IPS-15b (cell line): ENCODE measurements at regions not wholly inside any gene's neighbourhood (a gene's known extent, or its start where the extent isn't known, plus 50 kb on each side); places are given as distances from the start of the nearest gene placed in this dataset.
"Not testable (repeated sequence)": the region's sequence is repeated elsewhere in the genome, so short reads cannot be mapped to it uniquely, and the experiment has no call there.

Experiments used
- H3K27me3 ChIP-seq: one replicate; pipeline ENCODE4 v1.6.1; 2013; ENCODE audit warnings: low read length; ENCODE audit not compliant: control insufficient read depth, insufficient read depth
- H3K36me3 ChIP-seq: one replicate; pipeline ENCODE4 v1.6.1; 2013; ENCODE audit warnings: low read length; ENCODE audit not compliant: control insufficient read depth, insufficient read depth
- H3K4me1 ChIP-seq: one replicate; pipeline ENCODE4 v1.6.1; 2013; ENCODE audit warnings: mild to moderate bottlenecking, low read length; ENCODE audit not compliant: control insufficient read depth, insufficient read depth
- H3K4me3 ChIP-seq: one replicate; pipeline ENCODE4 v1.5.1; 2013; ENCODE audit warnings: low read depth, low read length
- H3K9ac ChIP-seq: one replicate; pipeline ENCODE4 v1.6.1; 2013; ENCODE audit warnings: low read depth, mild to moderate bottlenecking, low read length
- H3K9me3 ChIP-seq: one replicate; pipeline ENCODE4 v1.6.1; 2013; ENCODE audit warnings: mild to moderate bottlenecking, low read length; ENCODE audit not compliant: control insufficient read depth, insufficient read depth

DNA sequence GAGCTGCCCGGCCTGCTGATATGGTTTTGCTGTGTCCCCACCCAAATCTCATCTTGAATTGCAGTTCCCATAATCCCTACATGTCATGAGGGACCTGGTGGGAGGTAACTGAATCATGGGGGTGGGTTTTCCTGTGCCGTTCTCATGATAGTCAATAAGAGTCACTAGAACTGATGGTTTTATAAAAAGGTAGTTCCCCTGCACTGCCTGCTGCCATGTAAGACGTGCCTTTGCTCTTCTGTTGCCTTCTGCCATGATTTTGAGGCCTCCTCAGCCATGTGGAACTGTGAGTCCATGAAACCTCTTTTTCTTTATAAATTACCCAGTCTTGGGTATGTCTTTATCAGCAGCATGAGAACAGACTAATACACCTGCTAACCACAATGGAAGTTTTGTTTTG is 228.3 kb upstream of the LHX5 start:
- H3K27me3 ChIP-seq, H3K9me3 ChIP-seq, H3K4me1 ChIP-seq, H3K9ac ChIP-seq, H3K4me3 ChIP-seq, H3K36me3 ChIP-seq: not testable (repeated sequence)

DNA sequence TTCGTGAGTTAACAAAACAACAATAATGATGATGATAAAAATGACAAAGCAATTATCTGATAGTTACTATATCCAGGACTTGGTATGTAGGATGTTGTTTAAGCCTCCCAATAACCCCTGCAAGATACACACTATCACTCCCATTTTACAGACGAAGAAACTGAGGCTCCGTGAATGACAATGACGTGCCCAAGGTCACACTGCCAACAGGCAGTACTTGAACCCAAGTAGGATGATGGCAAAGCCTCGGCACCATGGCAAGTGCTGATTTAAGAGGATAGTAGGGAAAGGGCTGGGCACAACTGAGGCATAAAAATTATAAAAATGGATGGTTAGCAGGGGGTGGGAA is 226.8 kb upstream of the LHX5 start:
- H3K4me1 ChIP-seq, result peaks cover 7% of the 10 kb centered on the region
- H3K4me3 ChIP-seq, result no peak overlapping the region
- H3K27me3 ChIP-seq, result peaks cover 3% of the 10 kb centered on the region
- no peak overlapping the region for H3K9ac ChIP-seq
- H3K9me3 ChIP-seq, result no peaks in the 10 kb centered on the region
- no peaks in the 10 kb centered on the region for H3K36me3 ChIP-seq

DNA sequence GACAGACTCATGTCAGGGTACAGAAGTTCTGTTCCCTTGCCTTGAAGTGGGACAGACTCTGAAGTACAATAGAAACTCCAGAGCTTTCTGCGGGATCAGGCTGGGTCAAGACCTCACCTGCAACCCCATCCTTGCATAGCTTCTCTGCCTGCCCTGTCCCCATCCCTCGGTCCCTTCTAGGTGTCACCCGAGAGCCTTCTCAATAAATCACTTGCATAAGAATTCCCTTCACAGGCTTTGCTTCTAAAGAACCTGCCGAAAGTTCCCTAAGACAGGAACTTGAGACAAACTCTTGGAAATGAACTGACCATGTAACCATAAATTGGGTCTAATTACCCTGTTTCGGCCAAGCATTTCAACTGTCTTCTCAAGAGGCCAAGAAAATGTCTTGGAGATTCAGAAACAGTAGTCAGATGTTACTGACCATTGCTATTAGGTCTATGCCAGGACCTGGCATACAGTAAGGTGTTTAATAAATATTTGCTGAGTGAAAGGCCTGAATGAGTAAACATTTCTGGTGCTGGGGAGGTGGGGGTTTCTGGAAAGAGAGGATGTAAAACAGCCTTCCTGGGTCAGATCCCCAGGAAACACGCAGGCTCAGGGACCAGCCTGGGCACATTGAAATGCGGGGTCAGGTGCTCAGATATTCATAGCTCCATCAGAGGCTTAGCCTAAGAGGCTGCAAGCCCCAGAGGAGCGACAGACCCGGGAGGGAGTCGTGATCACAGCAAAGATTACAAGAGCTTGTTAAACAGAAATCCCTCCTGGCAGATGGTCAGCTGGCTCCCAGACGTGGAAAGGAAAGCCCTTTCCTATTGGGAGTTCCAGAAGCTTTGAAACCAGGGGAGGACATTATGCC is 226.2 kb upstream of the LHX5 start:
- H3K4me3 ChIP-seq, result no peak overlapping the region
- H3K27me3 ChIP-seq, result no peaks in the 10 kb centered on the region
- H3K36me3 ChIP-seq, result no peaks in the 10 kb centered on the region
- H3K4me1 ChIP-seq, result peaks cover 7% of the 10 kb centered on the region
- no peaks in the 10 kb centered on the region for H3K9me3 ChIP-seq
- H3K9ac ChIP-seq, result no peak overlapping the region

DNA sequence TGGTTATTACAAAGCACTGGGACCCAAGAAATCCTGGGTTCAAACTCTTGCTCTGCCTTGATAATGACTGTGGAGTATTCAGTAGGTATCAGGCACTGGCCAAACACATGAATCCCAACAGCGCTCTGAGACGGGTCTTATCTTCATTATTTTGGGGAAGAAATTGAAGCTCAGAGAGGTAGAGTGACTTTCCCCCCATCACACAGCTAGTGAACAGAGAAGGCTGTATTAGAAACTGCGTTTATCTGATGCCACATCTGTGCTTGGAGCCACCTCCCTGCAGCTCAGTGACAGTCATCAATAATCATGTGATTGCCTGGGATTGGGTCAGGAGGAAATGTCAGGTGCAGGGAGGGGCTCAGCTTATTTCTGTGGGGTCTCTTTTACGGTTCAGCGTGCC is 225.4 kb upstream of the LHX5 start:
- Histone ChIP-seq H3K36me3 (no peaks in the 10 kb centered on the region), H3K9me3 (no peaks in the 10 kb centered on the region)

DNA sequence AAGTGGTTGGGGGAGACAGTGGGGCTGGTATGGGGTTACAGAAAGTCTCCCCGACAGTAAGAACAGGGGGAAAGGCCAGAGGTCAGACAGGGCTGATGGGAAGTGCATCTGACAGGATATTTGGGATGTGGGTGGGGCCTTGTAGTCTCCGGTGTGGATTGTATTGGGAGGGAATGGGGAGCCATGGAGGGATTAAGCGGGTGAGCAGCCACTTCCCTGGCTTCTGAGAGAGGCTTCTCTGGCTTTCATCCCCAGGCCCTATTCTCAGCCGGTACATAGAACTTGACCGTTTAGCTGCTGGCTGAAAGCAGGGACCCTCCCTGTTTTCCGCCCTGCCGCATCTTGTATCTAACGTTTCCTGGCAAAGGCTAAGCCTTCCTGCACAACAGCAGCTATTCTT is 222.0 kb upstream of the LHX5 start:
- no peaks in the 10 kb centered on the region for H3K9me3 ChIP-seq
- peaks cover 7% of the 10 kb centered on the region for H3K4me1 ChIP-seq
- H3K27me3 ChIP-seq, result no peaks in the 10 kb centered on the region
- no peak overlapping the region for H3K9ac ChIP-seq
- no peaks in the 10 kb centered on the region for H3K36me3 ChIP-seq
- no peak overlapping the region for H3K4me3 ChIP-seq

More for the DNA sequence above, 225.4 kb upstream of the LHX5 start:
- Histone ChIP-seq H3K27me3 (no peaks in the 10 kb centered on the region), H3K4me1 (peaks cover 7% of the 10 kb centered on the region), H3K9ac (no peak overlapping the region), H3K4me3 (no peak overlapping the region)

DNA sequence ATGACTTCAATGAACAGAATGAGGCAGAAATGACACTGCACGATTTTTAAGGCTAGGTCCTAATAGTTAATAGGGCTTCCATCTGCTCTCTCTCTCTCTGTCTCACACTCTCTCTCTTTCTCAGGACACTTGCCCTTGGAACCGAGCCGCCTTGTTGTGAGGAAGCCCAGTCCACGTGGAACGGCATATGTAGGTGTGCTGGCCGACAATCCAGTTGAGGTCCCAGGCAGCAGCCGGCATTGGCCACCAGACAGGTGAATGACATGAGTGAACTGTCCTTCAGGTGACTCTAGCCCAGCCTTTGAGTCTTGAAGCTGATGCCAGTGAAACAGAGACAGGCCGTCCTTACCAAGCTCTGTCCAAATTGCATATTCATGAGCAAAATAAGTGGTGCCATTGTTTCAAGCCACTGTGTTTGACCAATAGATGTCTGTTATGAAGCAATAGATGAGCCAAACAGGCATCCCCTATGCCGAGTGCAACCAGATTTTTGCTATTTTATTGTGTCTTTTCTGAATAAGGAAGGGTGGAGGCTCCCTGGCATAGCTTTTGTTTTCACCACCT is 217.5 kb upstream of the LHX5 start:
- H3K9ac ChIP-seq, result no peak overlapping the region
- no peaks in the 10 kb centered on the region for H3K36me3 ChIP-seq
- no peak overlapping the region for H3K4me3 ChIP-seq
- H3K4me1 ChIP-seq, result no peaks in the 10 kb centered on the region
- no peaks in the 10 kb centered on the region for H3K27me3 ChIP-seq
- H3K9me3 ChIP-seq, result no peaks in the 10 kb centered on the region

DNA sequence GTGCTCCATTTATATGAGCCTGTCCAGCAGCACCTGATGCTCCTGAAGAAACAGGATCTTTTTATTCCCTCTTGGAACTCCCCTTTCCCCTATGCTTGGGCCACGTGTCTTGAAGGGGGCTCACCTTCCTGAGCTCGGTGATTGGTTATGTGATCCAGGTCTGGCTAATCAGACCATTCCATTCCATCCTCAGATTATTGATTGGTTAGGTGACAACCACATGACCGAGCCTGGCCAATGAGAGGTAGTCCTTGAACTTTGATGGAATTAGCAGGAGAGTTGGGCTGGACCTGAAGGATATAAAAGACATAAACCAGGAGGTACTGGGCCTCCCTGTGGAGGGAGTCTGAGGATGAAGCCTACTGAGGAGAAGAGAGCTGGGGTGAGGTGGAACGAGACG is 216.6 kb upstream of the LHX5 start:
- Histone ChIP-seq H3K36me3 (no peaks in the 10 kb centered on the region), H3K9me3 (no peaks in the 10 kb centered on the region), H3K4me1 (no peaks in the 10 kb centered on the region), H3K9ac (no peak overlapping the region), H3K27me3 (no peaks in the 10 kb centered on the region), H3K4me3 (no peak overlapping the region)

DNA sequence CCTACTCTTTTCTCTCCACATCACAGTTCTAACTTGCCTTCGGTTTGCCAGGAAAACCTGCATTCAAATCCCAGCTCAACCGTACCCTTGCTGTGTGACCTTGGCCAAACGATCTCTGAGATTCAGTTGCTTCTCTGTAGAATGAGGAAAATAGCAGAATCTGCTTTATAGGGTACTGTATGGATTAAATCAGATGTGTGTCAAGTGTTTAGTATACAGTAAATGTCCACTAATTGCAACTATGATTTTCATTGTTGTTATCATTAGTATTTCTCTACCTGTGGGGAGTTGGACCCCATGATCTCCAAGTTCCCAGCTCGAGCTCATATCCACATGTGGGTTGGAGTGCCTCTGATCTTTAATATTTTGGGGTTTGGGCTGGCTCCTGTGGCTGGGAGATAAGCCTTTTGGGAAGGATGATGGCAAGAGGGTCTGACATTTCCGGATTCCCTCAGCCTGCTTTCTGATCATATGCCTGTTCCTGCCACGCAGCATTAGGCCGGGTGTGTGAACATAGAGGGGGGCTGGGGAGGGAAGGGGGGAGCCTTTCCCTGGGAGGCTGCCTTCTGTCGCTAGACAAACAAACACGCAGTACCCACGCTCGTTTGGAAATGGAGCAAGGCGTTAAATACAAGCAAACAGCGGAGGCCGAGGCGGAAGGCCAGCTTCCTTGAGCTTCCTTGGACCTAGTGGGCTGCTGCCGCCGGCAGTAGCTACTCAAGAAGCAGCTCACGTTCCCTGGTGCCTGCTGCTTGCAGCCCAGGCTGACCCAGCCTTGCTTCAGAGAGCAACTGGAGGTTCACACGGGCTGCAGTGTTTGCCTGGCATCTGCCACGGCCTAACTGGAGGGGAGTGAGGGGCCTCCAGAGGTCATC is 213.5 kb upstream of the LHX5 start:
- no peak overlapping the region for H3K4me3 ChIP-seq
- no peaks in the 10 kb centered on the region for H3K36me3 ChIP-seq
- H3K9me3 ChIP-seq, result no peaks in the 10 kb centered on the region
- no peaks in the 10 kb centered on the region for H3K4me1 ChIP-seq
- no peak overlapping the region for H3K9ac ChIP-seq
- no peaks in the 10 kb centered on the region for H3K27me3 ChIP-seq

DNA sequence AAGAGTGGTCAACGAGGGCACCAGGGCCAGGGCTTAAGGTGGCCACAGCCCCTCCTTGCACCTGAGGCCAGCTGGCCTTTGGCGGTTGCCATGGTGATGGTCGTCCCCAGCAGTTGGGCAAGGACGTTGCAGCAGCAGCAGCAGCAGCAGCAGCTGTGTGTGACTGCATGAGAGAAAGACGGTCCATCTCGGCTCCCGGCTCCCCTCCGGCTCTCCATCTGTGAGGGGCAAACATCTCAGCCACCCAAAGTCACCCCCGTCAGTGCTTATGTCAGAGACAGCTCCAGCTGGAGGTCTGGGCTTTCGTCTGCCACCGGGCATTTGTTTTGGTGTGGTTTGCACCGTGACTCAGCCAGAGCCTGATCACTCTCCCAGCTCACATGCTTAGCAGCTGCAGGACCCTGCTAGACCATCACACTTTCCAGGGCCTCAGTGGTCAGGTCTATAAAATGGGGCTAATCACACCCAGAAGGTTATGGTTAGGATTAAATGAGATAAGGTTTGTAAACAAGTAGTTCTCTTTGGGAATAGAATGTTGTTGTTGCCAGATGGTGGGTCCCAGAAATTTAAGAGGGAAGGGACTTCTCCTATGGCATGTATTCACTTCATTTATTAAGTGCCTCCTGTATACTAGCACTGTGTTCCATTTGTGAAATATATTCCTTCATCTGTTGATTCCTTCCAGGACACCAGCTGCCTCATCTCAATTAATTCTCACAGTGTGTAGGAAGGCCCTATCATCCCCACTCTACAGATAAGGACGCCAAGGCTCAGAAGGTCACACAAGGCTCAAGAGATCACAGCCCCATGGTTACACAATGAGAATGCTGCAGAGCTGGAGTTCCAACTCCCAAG is 212.6 kb upstream of the LHX5 start:
- H3K36me3 ChIP-seq, result no peaks in the 10 kb centered on the region
- H3K9ac ChIP-seq, result no peak overlapping the region
- no peaks in the 10 kb centered on the region for H3K4me1 ChIP-seq
- H3K27me3 ChIP-seq, result no peaks in the 10 kb centered on the region
- no peaks in the 10 kb centered on the region for H3K9me3 ChIP-seq
- no peak overlapping the region for H3K4me3 ChIP-seq

DNA sequence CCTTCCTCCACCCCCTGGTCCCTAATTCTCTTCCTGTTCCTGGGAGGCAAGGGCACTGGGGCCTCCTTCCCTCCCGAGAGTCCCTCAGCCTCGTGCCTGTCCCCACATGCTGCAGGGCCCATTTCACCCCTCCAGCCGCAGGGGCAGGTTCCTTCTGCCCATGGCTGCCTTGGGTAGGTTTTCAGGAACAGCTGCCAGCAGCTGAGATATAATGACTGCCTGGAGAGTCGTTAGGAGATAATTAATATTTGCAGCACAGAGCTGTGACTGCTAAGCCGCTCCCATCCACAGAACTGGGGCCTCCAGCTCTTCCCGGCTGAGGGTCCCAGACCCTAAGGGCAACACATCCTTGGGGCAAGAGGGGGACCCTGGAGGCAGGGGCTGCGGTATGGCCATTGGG is 211.9 kb upstream of the LHX5 start:
- H3K9me3 ChIP-seq, result no peaks in the 10 kb centered on the region
- H3K4me3 ChIP-seq, result no peak overlapping the region
- no peaks in the 10 kb centered on the region for H3K27me3 ChIP-seq
- no peaks in the 10 kb centered on the region for H3K36me3 ChIP-seq
- no peaks in the 10 kb centered on the region for H3K4me1 ChIP-seq
- H3K9ac ChIP-seq, result no peak overlapping the region

DNA sequence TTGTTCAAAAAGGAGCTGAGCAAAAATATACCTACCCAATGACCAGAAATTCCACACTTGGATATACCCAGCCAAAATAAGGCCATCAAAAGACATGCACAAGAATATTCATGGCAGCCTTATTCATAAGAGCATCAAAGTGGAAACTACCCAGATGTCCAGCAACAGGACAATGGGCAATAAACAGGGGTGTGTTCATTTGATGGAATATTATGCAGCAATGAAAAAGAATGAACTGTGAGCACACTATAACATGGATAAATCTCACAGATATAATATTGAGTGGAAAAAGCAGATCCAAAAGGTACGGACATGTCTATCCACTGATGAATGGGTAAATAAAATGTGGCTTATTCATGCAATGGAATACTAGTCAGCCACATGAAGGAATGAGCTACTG is 209.2 kb upstream of the LHX5 start:
- Histone ChIP-seq H3K4me1 (no peaks in the 10 kb centered on the region), H3K27me3 (no peaks in the 10 kb centered on the region), H3K9ac (no peak overlapping the region), H3K9me3 (peaks cover 6% of the 10 kb centered on the region), H3K4me3 (no peak overlapping the region), H3K36me3 (no peaks in the 10 kb centered on the region)
